Ovary (tissue), 7 donors: ENCODE measurements at regions not wholly inside any gene's neighbourhood (a gene's known extent, or its start where the extent isn't known, plus 50 kb on each side); places are given as distances from the start of the nearest gene placed in this dataset.

Experiments
- DNase-seq, 5 donors: peaks; one replicate each; pipeline ENCODE4 v3.0.0-alpha.2; 2019 to 2020
- H3K27ac ChIP-seq, 2 donors: fragments of 200-600 bp; one replicate each; pipeline versions ENCODE4 v1.5.1 to v1.8.0; 2019 to 2022
- H3K27me3 ChIP-seq: fragments of 200-600 bp; one replicate; pipeline ENCODE4 v1.8.0; 2022
- H3K36me3 ChIP-seq: fragments of 200-600 bp; sonication (generic); one replicate; pipeline ENCODE4 v1.5.1; 2019
- H3K4me1 ChIP-seq: one replicate; pipeline ENCODE4 v1.8.1; 2013; ENCODE audit warnings: mild to moderate bottlenecking, moderate library complexity; ENCODE audit not compliant: insufficient read depth
- H3K4me3 ChIP-seq: fragments of 200-600 bp; sonication (generic); one replicate; pipeline ENCODE4 v1.5.1; 2017
- H3K9me3 ChIP-seq, 2 donors: fragments of 200-600 bp in 1 of 2; sonication (generic) in 1 of 2; one replicate each; pipeline versions ENCODE4 v1.5.1 to v1.8.1; 2013 to 2019; ENCODE audit warnings: mild to moderate bottlenecking in 1 of 2, moderate library complexity in 1 of 2
- EP300 ChIP-seq: sonication (generic); formaldehyde crosslinking; IDR thresholded peaks from one replicate; pipeline ENCODE4 v1.6.1; 2017; ENCODE audit warnings: antibody characterized with exemption
- POLR2A ChIP-seq: fragments of 450-650 bp; IDR thresholded peaks from one replicate; pipeline ENCODE4 v1.6.1; 2017; ENCODE audit warnings: antibody characterized with exemption, mild to moderate bottlenecking, moderate library complexity
- WGBS, 3 donors: extraction: QIAGEN DNeasy Blood & Tissue Kit in 1 of 3; methylation state at CpG; one replicate each; pipeline versions ENCODE4 v1.1.5 to v1.1.7; 2013 to 2017; 5-methylcytosine and 5-hydroxymethylcytosine counted together
- intact Hi-C, 4 donors: fragments of 100-400 bp; cut with DNase I; formaldehyde crosslinking; loops; one replicate each; pipeline versions ENCODE4 v1.11.0 to v1.15.1; 2022 to 2023
- TF ChIP-seq, protein P1 (sequence below), 3 donors: fragments of 450-650 bp in 2 of 3; fragments of 200-600 bp in 1 of 3; IDR thresholded peaks; one replicate each; pipeline versions ENCODE4 v1.5.1 to v1.8.0; 2016 to 2022; ENCODE audit warnings: antibody characterized with exemption in 3 of 3, mild to moderate bottlenecking in 1 of 3
- donor health status: DM: no; HTN: no; CAD: no; lungs with moderate emphysema.
- donor health status: DM: no; HTN: no; CAD: no.
- donor health status: Bipolar disorder and iron deficiency.
- donor health status: DM: no; HTN: no; CAD: no.
- donor health status: DM: yes; HTN: yes; CAD: no.

- no peak for DNase-seq
- Histone ChIP-seq H3K36me3 (no peaks in the 10 kb centered on the region), H3K4me3 (no peak overlapping the region), H3K27me3 (peaks cover 3% of the 10 kb centered on the region), H3K4me1 (no peaks in the 10 kb centered on the region), H3K27ac (no peak overlapping the region), H3K9me3 (no peaks in the 10 kb centered on the region)
- intact Hi-C loops: no loop called here
- TF ChIP-seq POLR2A (no peak), EP300 (no peak)
- TF ChIP-seq, protein P1, sequence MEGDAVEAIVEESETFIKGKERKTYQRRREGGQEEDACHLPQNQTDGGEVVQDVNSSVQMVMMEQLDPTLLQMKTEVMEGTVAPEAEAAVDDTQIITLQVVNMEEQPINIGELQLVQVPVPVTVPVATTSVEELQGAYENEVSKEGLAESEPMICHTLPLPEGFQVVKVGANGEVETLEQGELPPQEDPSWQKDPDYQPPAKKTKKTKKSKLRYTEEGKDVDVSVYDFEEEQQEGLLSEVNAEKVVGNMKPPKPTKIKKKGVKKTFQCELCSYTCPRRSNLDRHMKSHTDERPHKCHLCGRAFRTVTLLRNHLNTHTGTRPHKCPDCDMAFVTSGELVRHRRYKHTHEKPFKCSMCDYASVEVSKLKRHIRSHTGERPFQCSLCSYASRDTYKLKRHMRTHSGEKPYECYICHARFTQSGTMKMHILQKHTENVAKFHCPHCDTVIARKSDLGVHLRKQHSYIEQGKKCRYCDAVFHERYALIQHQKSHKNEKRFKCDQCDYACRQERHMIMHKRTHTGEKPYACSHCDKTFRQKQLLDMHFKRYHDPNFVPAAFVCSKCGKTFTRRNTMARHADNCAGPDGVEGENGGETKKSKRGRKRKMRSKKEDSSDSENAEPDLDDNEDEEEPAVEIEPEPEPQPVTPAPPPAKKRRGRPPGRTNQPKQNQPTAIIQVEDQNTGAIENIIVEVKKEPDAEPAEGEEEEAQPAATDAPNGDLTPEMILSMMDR (IDR thresholded peaks at IDR 0.05): no peak
- 63 to 70% (median 69%) methylated on average over 4 of the region's 4 CpGs for WGBS, 3 donors
These were observed 1703.2 kb downstream of the EFNB2 start for GRCh38 chr13:104832231-104832630.

- Histone ChIP-seq H3K4me1 (no peaks in the 10 kb centered on the region), H3K27ac (no peak overlapping the region), H3K27me3 (peaks cover 3% of the 10 kb centered on the region), H3K4me3 (no peak overlapping the region), H3K36me3 (no peaks in the 10 kb centered on the region), H3K9me3 (no peaks in the 10 kb centered on the region)
- 80 to 85% (median 83%) methylated on average over 6 of the region's 6 CpGs for WGBS, 3 donors
- intact Hi-C loops: no loop called here
- TF ChIP-seq POLR2A (no peak), EP300 (no peak)
- TF ChIP-seq, protein P1 (IDR thresholded peaks at IDR 0.05): no peak
- DNase-seq: no peak
These were observed 1703.6 kb downstream of the EFNB2 start for GRCh38 chr13:104831831-104832230.

GRCh38 chr13:104823709-104824108 lies 1711.8 kb downstream of the EFNB2 start:
- Histone ChIP-seq H3K4me3 (no peak overlapping the region), H3K9me3 (no peaks in the 10 kb centered on the region), H3K4me1 (no peaks in the 10 kb centered on the region), H3K27me3 (no peaks in the 10 kb centered on the region), H3K36me3 (no peaks in the 10 kb centered on the region), H3K27ac (no peak overlapping the region)
- intact Hi-C loops: no loop called here
- DNase-seq: no peak
- TF ChIP-seq, protein P1 (IDR thresholded peaks at IDR 0.05): no peak
- TF ChIP-seq EP300: no peak
- TF ChIP-seq POLR2A: no peak
- WGBS, 3 donors: 75 to 89% (median 80%) methylated on average over 1 of the region's 1 CpG

- DNase-seq: no peak
- TF ChIP-seq EP300: no peak
- TF ChIP-seq POLR2A: no peak
- TF ChIP-seq, protein P1 (IDR thresholded peaks at IDR 0.05): no peak
- Histone ChIP-seq H3K4me3 (no peak overlapping the region), H3K27ac (no peak overlapping the region), H3K9me3 (no peaks in the 10 kb centered on the region), H3K4me1 (no peaks in the 10 kb centered on the region), H3K27me3 (no peaks in the 10 kb centered on the region), H3K36me3 (no peaks in the 10 kb centered on the region)
- intact Hi-C loops: no loop called here
- WGBS, 3 donors: 29 to 32% (median 32%) methylated on average over 3 of the region's 3 CpGs
These were observed 1712.4 kb downstream of the EFNB2 start for GRCh38 chr13:104823071-104823470.

- intact Hi-C loops: no loop called here
- TF ChIP-seq, protein P1 (IDR thresholded peaks at IDR 0.05): no peak
- no peak for TF ChIP-seq EP300
- no peak for TF ChIP-seq POLR2A
- WGBS, 3 donors: 81 to 90% (median 87%) methylated on average over 4 of the region's 4 CpGs
These were observed 1718.2 kb downstream of the EFNB2 start for GRCh38 chr13:104817271-104817670.

More at GRCh38 chr13:104817271-104817670, 1718.2 kb downstream of the EFNB2 start:
- Histone ChIP-seq H3K9me3 (no peaks in the 10 kb centered on the region), H3K27me3 (no peaks in the 10 kb centered on the region), H3K4me3 (no peak overlapping the region), H3K36me3 (no peaks in the 10 kb centered on the region), H3K4me1 (no peaks in the 10 kb centered on the region), H3K27ac (no peak overlapping the region)
- DNase-seq: no peak
